Daoy (cell line): ENCODE measurements at regions not wholly inside any gene's neighbourhood (a gene's known extent, or its start where the extent isn't known, plus 50 kb on each side); places are given as distances from the start of the nearest gene placed in this dataset.

ENCODE experiments used
- DNase-seq: peaks from one replicate; pipeline ENCODE4 v3.0.0-alpha.2; 2015; ENCODE audit warnings: low read depth

GRCh38 chr1:94325377-94326302, 88.3 kb upstream of the ARHGAP29 start:
- DNase-seq: peak; percentile 97

- peak; percentile 62 for DNase-seq
Measured at GRCh38 chr1:94324178-94324544, 86.8 kb upstream of the ARHGAP29 start.

- DNase-seq: peak; percentile 57
Measured at GRCh38 chr1:94323311-94324177, 86.2 kb upstream of the ARHGAP29 start.

- peak; percentile 98 for DNase-seq
Measured at GRCh38 chr1:94322696-94323095, 85.3 kb upstream of the ARHGAP29 start.

- DNase-seq: no peak
Measured at GRCh38 chr1:94321662-94322061, 84.3 kb upstream of the ARHGAP29 start.

- DNase-seq: no peak
Measured at GRCh38 chr1:94319319-94320102, 82.1 kb upstream of the ARHGAP29 start.

- DNase-seq: no peak
Measured at GRCh38 chr1:94318505-94319030, 81.2 kb upstream of the ARHGAP29 start.

- no peak for DNase-seq
Measured at GRCh38 chr1:94317790-94318188, 80.4 kb upstream of the ARHGAP29 start.

- DNase-seq: peak; percentile 79
Measured at GRCh38 chr1:94316836-94317789, 79.7 kb upstream of the ARHGAP29 start.

- no peak for DNase-seq
Measured at GRCh38 chr1:94316183-94316582, 78.8 kb upstream of the ARHGAP29 start.

GRCh38 chr1:94315552-94316116, 78.2 kb upstream of the ARHGAP29 start:
- DNase-seq: no peak

- DNase-seq: no peak
Measured at GRCh38 chr1:94314222-94314858, 77.0 kb upstream of the ARHGAP29 start.

- DNase-seq: no peak
Measured at GRCh38 chr1:94310570-94311270, 73.3 kb upstream of the ARHGAP29 start.

GRCh38 chr1:94309829-94310569, 72.6 kb upstream of the ARHGAP29 start:
- no peak for DNase-seq

- no peak for DNase-seq
Measured at GRCh38 chr1:94309216-94309615, 71.8 kb upstream of the ARHGAP29 start.

- DNase-seq: no peak
Measured at GRCh38 chr1:94306521-94306920, 69.1 kb upstream of the ARHGAP29 start.

GRCh38 chr1:94305704-94306103, 68.3 kb upstream of the ARHGAP29 start:
- DNase-seq: peak; percentile 86

- no peak for DNase-seq
Measured at GRCh38 chr1:94304553-94304952, 67.2 kb upstream of the ARHGAP29 start.
